ENCODE measurements at regions not wholly inside any gene's neighbourhood (a gene's known extent, or its start where the extent isn't known, plus 50 kb on each side); places are given as distances from the start of the nearest gene placed in this dataset.
"Not testable (repeated sequence)": the region's sequence is repeated elsewhere in the genome, so short reads cannot be mapped to it uniquely, and the experiment has no call there.

GRCh38 chr10:27391325-27391724 lies 112.8 kb upstream of the RAB18 start:
- in situ Hi-C loops (cut with MboI; ENCODE audit: low sequenced_read_pairs) = no loop called here

GRCh38 chr10:27390681-27391080 lies 113.4 kb upstream of the RAB18 start:
- in situ Hi-C loops (cut with MboI; ENCODE audit: low sequenced_read_pairs) = no loop called here

- in situ Hi-C loops (cut with MboI; ENCODE audit: low sequenced_read_pairs) = no loop called here
These were observed 115.2 kb upstream of the RAB18 start for GRCh38 chr10:27388761-27389399.

- in situ Hi-C loops (cut with MboI; ENCODE audit: low sequenced_read_pairs) = no loop called here
These were observed 120.2 kb upstream of the RAB18 start for GRCh38 chr10:27383595-27384542.

GRCh38 chr10:27382176-27382575 lies 121.9 kb upstream of the RAB18 start:
- in situ Hi-C loops (cut with MboI; ENCODE audit: low sequenced_read_pairs) = no loop called here

- in situ Hi-C loops (cut with MboI; ENCODE audit: low sequenced_read_pairs) = no loop called here
These were observed 123.2 kb upstream of the RAB18 start for GRCh38 chr10:27380929-27381358.

- in situ Hi-C loops (cut with MboI; ENCODE audit: low sequenced_read_pairs) = not testable (repeated sequence)
These were observed 125.1 kb upstream of the RAB18 start for GRCh38 chr10:27379041-27379440.

GRCh38 chr10:27373566-27374160 lies 130.4 kb upstream of the RAB18 start:
- in situ Hi-C loops (cut with MboI; ENCODE audit: low sequenced_read_pairs) = loop anchor here (25.0 kb wide), 1 partner anchor 136 kb away; the partner anchor contains the start of gene ACBD5

GRCh38 chr10:27372095-27372494 lies 131.5 kb upstream of the ACBD5 start:
- in situ Hi-C loops (cut with MboI; ENCODE audit: low sequenced_read_pairs) = loop anchor here (25.0 kb wide), 1 partner anchor 135 kb away; the partner anchor contains the start of gene ACBD5

- in situ Hi-C loops (cut with MboI; ENCODE audit: low sequenced_read_pairs) = loop anchor here (25.0 kb wide), 1 partner anchor 134 kb away; the partner anchor contains the start of gene ACBD5
These were observed 130.8 kb upstream of the ACBD5 start for GRCh38 chr10:27371375-27371774.

- in situ Hi-C loops (cut with MboI; ENCODE audit: low sequenced_read_pairs) = loop anchor here (25.0 kb wide), 1 partner anchor 133 kb away; the partner anchor contains the start of gene ACBD5
These were observed 129.3 kb upstream of the ACBD5 start for GRCh38 chr10:27369880-27370279.

GRCh38 chr10:27368706-27369105 lies 128.1 kb upstream of the ACBD5 start:
- in situ Hi-C loops (cut with MboI; ENCODE audit: low sequenced_read_pairs) = loop anchor here (25.0 kb wide), 1 partner anchor 131 kb away; the partner anchor contains the start of gene ACBD5

- in situ Hi-C loops (cut with MboI; ENCODE audit: low sequenced_read_pairs) = loop anchor here (25.0 kb wide), 1 partner anchor 129 kb away; the partner anchor contains the start of gene ACBD5
These were observed 126.2 kb upstream of the ACBD5 start for GRCh38 chr10:27366769-27367168.

- in situ Hi-C loops (cut with MboI; ENCODE audit: low sequenced_read_pairs) = loop anchor here (25.0 kb wide), 1 partner anchor 127 kb away; the partner anchor contains the start of gene ACBD5
These were observed 123.4 kb upstream of the ACBD5 start for GRCh38 chr10:27364028-27364427.

- in situ Hi-C loops (cut with MboI; ENCODE audit: low sequenced_read_pairs) = loop anchor here (25.0 kb wide), 1 partner anchor 123 kb away; the partner anchor contains the start of gene ACBD5
These were observed 120.1 kb upstream of the ACBD5 start for GRCh38 chr10:27360581-27361172.

- in situ Hi-C loops (cut with MboI; ENCODE audit: low sequenced_read_pairs) = loop anchor here (5.0 to 25.0 kb wide), 2 partner anchors 123 to 468 kb away; partner anchors contain the start of gene ACBD5
These were observed 119.3 kb upstream of the ACBD5 start for GRCh38 chr10:27359792-27360355.

- in situ Hi-C loops (cut with MboI; ENCODE audit: low sequenced_read_pairs) = loop anchor here (5.0 to 25.0 kb wide), 2 partner anchors 119 to 464 kb away; partner anchors contain the start of gene ACBD5
These were observed 116.1 kb upstream of the ACBD5 start for GRCh38 chr10:27356738-27357137.

- in situ Hi-C loops (cut with MboI; ENCODE audit: low sequenced_read_pairs) = loop anchor here (5.0 to 25.0 kb wide), 2 partner anchors 119 to 464 kb away; partner anchors contain the start of gene ACBD5
These were observed 115.4 kb upstream of the ACBD5 start for GRCh38 chr10:27355918-27356573.

- in situ Hi-C loops (cut with MboI; ENCODE audit: low sequenced_read_pairs) = loop anchor here (5.0 to 25.0 kb wide), 2 partner anchors 117 to 462 kb away; partner anchors contain the start of gene ACBD5
These were observed 114.2 kb upstream of the ACBD5 start for GRCh38 chr10:27354643-27355270.

Data from HL-60/S4 treated with phorbol 12-myristate 13-acetate at 8.2 ng/mL for 4 days and 3 days (cell line).